Aorta (tissue), 5 donors: ENCODE measurements at regions not wholly inside any gene's neighbourhood (a gene's known extent, or its start where the extent isn't known, plus 50 kb on each side); places are given as distances from the start of the nearest gene placed in this dataset.
"Not testable (repeated sequence)": the region's sequence is repeated elsewhere in the genome, so short reads cannot be mapped to it uniquely, and the experiment has no call there.

Source experiments
- ATAC-seq: fragments of 200-7000 bp; cut with Tn5 transposase; one replicate; pipeline ENCODE4 v1.9.1; 2022; ENCODE audit warnings: moderate library complexity; ENCODE audit not compliant: low FRiP score
- DNase-seq, 2 donors: peaks; one replicate each; pipeline ENCODE4 v3.0.0-alpha.2; 2020
- H3K27ac ChIP-seq, 2 donors: one replicate each; pipeline ENCODE4 v1.5.1; 2013; ENCODE audit warnings: low read length in 2 of 2, mild to moderate bottlenecking in 2 of 2, moderate library complexity in 2 of 2, control low read depth in 1 of 2, inconsistent platforms in 1 of 2, low read depth in 1 of 2
- H3K27me3 ChIP-seq, 2 donors: one replicate each; pipeline ENCODE4 v1.6.1; 2013; ENCODE audit warnings: control low read depth in 1 of 2, low read length in 1 of 2, mild to moderate bottlenecking in 1 of 2, moderate library complexity in 1 of 2; ENCODE audit not compliant: insufficient read depth in 2 of 2, control insufficient read depth in 1 of 2
- H3K36me3 ChIP-seq, 2 donors: one replicate each; pipeline ENCODE4 v1.6.1; 2013; ENCODE audit warnings: control low read depth in 1 of 2, low read length in 1 of 2, mild to moderate bottlenecking in 1 of 2; ENCODE audit not compliant: insufficient read depth in 2 of 2, control insufficient read depth in 1 of 2
- H3K4me1 ChIP-seq, 2 donors: one replicate each; pipeline ENCODE4 v1.6.1; 2013; ENCODE audit warnings: low read length in 2 of 2, control low read depth in 1 of 2, mild to moderate bottlenecking in 1 of 2, moderate library complexity in 1 of 2; ENCODE audit not compliant: insufficient read depth in 2 of 2, control insufficient read depth in 1 of 2
- H3K4me3 ChIP-seq, 2 donors: one replicate each; pipeline ENCODE4 v1.5.1; 2013; ENCODE audit warnings: low read length in 2 of 2, control low read depth in 1 of 2, mild to moderate bottlenecking in 1 of 2
- H3K9me3 ChIP-seq: one replicate; pipeline ENCODE4 v1.6.1; 2013; ENCODE audit warnings: mild to moderate bottlenecking, low read length; ENCODE audit not compliant: control insufficient read depth
- WGBS, 2 donors: extraction: QIAGEN DNeasy Blood & Tissue Kit; methylation state at CpG; one replicate each; pipeline ENCODE4 v1.1.7; 2013; 5-methylcytosine and 5-hydroxymethylcytosine counted together
- intact Hi-C, 2 donors: fragments of 100-400 bp; cut with DNase I; formaldehyde crosslinking; loops; one replicate each; pipeline versions ENCODE4 v1.14.2 to v1.15.0; 2022
- donor health status: healthy with polysubstance abuse.
- donor health status: Bipolar disorder and iron deficiency.
- donor health status: DM: no; HTN: no; CAD: no.
- donor health status: DM: no; HTN: no; CAD: no.
- donor health status: DM: yes; HTN: yes; CAD: no.

DNA sequence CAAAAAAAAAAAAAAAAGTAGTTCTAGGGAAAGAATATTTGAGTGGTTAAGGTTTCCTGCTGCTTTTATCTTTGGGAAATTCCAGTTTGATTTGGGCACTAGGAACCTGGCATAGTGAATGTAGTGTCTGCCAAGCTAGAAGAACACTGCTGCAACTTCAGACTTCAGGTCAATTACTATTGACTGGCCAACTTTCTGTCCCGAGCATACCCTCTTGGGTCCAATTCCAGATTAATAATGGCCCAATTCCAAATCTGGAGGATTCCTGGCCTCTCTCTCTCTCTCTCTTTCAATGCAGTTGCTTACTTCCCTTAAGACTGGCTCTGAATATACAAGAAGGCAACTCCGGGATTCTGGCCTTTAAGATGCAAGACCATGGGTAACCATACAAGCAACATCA lies 74.9 kb downstream of the ANKEF1 start:
- 11 to 16% methylated on average over 2 of the region's 2 CpGs for WGBS, 2 donors
- H3K27me3 ChIP-seq: no peaks in the 10 kb centered on the region
- ATAC-seq: no peak
- peaks cover 0 to 3% of the 10 kb centered on the region in 2 donors for H3K4me1 ChIP-seq
- no peaks in the 10 kb centered on the region for H3K36me3 ChIP-seq
- no peak overlapping the region for H3K27ac ChIP-seq
- no peak for DNase-seq
- intact Hi-C loops: no loop called here
- H3K9me3 ChIP-seq: peaks cover 1% of the 10 kb centered on the region
- no peak overlapping the region for H3K4me3 ChIP-seq

DNA sequence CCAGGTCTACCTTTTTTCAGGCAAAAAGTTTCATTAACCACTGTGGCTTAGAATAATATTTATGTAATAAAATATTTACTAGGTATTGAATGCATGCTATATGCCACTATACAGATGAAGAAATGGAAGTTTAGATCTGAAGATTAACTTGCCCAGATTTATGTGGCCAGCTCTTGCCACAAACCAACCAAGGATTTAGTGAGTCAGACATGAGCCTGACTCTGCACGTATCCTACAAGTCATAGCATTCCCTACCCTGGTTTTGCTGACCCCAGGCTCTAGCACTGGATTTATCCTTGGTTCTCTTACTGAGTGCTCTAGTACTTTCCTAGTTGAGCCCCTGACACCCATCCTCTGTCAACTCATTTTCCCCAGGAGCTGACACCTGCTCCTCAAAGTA lies 75.4 kb downstream of the ANKEF1 start:
- Histone ChIP-seq H3K9me3 (peaks cover 1% of the 10 kb centered on the region), H3K4me1 (peaks cover 0 to 3% of the 10 kb centered on the region in 2 donors), H3K27ac (no peak overlapping the region), H3K36me3 (no peaks in the 10 kb centered on the region), H3K4me3 (no peak overlapping the region), H3K27me3 (no peaks in the 10 kb centered on the region)
- DNase-seq (no peak), ATAC-seq (no peak)
- 86 to 100% methylated on average over 1 of the region's 1 CpG for WGBS, 2 donors
- intact Hi-C loops: no loop called here

DNA sequence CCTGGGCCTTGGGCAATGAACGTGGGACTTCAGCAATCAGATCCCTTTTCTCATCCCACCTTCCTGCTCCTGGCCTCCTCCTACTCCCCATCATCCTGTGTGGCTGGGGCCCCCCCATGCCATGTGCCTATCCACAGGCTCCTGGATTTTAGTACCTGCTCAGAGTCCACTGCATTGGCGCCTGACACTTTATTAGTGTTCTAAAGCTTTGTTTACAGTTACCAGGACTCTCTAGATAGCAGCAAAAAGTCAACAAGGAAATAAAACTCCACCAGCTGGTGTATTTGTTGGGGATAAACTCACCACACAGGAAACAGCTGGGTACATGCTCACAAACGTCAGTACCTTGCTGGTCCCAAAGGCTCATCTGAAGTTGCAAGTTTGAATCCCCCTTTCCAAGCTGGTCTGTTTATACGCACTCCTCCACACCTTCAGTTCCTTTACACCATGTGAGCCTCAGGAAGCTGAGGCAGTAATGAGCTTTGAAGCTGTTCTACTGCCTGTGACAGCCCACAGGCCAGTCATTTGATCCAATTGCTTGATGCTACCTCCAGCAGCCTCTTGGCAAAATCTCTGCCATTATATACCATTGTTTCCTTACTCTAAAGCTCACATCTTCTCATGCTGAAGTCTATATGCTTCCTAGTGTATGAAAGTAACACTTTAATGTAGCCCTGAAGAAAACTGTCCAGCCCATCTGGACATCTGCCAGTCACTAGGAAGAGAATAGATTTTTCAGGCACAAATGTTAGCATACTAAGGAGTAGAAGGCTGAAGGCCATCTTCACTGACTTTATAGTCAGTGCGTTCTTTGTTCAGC lies 76.6 kb downstream of the ANKEF1 start:
- no peaks in the 10 kb centered on the region for H3K36me3 ChIP-seq
- DNase-seq (no peak), ATAC-seq (no peak)
- 86 to 91% methylated on average over 5 of the region's 5 CpGs for WGBS, 2 donors
- H3K27ac ChIP-seq: no peak overlapping the region
- intact Hi-C loops: no loop called here
- H3K4me3 ChIP-seq: no peak overlapping the region
- peaks cover 0 to 3% of the 10 kb centered on the region in 2 donors for H3K4me1 ChIP-seq
- H3K9me3 ChIP-seq: no peaks in the 10 kb centered on the region
- no peaks in the 10 kb centered on the region for H3K27me3 ChIP-seq

DNA sequence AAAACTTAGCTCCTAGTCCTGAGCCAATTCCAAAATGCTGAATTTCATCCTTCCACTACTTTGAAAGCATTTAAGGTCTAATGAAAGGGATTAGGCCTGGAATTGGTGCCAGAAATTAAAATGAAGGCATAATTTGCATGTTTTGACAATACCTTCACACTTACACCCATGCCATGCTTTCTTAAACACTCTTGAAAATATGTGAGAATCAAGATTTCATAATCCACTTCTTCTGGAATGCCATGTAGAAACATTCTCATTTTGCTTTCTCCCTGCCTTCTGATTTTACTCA lies 77.1 kb downstream of the ANKEF1 start:
- H3K4me3 ChIP-seq: no peak overlapping the region
- no peaks in the 10 kb centered on the region for H3K36me3 ChIP-seq
- H3K27ac ChIP-seq: no peak overlapping the region
- H3K4me1 ChIP-seq: peaks cover 0 to 3% of the 10 kb centered on the region in 2 donors
- no peaks in the 10 kb centered on the region for H3K27me3 ChIP-seq
- intact Hi-C loops: no loop called here
- ATAC-seq (no peak), DNase-seq (no peak)
- H3K9me3 ChIP-seq: no peaks in the 10 kb centered on the region

DNA sequence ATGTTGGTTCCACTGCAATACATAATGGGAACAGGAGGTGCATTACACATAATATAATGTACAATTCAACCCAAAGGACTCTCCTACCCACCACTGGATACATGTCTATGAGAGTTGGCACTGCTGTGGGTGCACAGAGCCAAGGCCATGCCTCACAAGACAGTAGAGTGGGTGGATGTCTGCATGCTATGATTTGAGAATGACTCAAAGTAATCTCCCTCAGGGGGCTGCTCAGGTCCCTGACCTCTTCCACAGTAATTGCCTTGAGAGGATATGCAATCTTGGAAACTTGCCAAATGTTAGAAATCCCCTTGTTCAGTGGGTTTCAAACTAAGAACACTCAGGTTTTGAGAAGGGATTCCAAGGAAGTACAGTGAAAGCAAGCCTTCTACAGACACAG lies 79.0 kb downstream of the ANKEF1 start:
- Histone ChIP-seq H3K36me3 (no peaks in the 10 kb centered on the region), H3K4me3 (no peak overlapping the region), H3K4me1 (peaks cover 0 to 3% of the 10 kb centered on the region in 2 donors), H3K27me3 (no peaks in the 10 kb centered on the region), H3K27ac (no peak overlapping the region), H3K9me3 (no peaks in the 10 kb centered on the region)
- DNase-seq: no peak
- intact Hi-C loops: no loop called here
- ATAC-seq: no peak

DNA sequence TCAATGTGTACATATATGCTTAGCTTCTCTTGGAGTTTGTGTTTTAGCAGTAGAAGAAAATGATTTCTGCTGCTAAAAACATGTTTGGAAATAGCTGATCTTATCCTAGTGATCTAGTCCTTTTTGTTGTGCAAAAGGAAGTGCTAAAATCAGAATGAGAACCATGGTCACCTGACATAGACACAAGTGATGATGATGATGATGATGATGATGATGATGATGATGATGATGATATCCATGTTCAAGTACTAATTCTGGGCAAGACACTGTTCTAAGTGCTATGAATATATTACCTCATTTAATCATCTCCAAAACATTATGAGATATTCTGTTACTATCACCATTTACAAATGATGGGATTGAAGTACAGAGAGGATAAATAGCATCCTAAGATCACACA lies 79.8 kb downstream of the ANKEF1 start:
- DNase-seq (no peak), ATAC-seq (no peak)
- H3K27ac ChIP-seq: no peak overlapping the region
- no peaks in the 10 kb centered on the region for H3K27me3 ChIP-seq
- H3K4me1 ChIP-seq: peaks cover 0 to 3% of the 10 kb centered on the region in 2 donors
- H3K36me3 ChIP-seq: no peaks in the 10 kb centered on the region
- intact Hi-C loops: no loop called here
- no peak overlapping the region for H3K4me3 ChIP-seq
- H3K9me3 ChIP-seq: no peaks in the 10 kb centered on the region

DNA sequence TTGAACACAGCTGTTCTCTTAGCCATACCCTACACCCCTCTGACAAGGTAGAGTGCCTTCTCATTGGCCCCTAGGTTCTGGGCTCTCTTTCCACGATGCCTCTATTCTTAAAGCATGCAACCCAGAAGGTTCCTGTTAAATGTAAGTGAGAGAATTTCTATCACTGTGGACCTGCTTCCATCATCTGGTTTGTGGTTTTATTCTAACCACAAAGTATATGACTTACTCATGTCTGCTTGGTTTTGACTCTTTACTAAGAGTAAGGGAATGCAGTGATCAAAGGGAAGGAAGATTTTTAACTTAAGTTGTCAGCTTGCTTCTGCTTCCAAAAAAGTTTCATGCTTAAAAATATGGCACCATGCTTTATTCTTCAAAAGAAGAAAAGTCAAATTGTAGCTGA lies 80.2 kb downstream of the ANKEF1 start:
- intact Hi-C loops: no loop called here
- Histone ChIP-seq H3K9me3 (no peaks in the 10 kb centered on the region), H3K4me3 (no peak overlapping the region), H3K4me1 (peaks cover 0 to 3% of the 10 kb centered on the region in 2 donors), H3K36me3 (no peaks in the 10 kb centered on the region), H3K27me3 (no peaks in the 10 kb centered on the region), H3K27ac (no peak overlapping the region)
- DNase-seq (no peak), ATAC-seq (no peak)
- WGBS, 2 donors: 72 to 81% methylated on average over 1 of the region's 1 CpG

DNA sequence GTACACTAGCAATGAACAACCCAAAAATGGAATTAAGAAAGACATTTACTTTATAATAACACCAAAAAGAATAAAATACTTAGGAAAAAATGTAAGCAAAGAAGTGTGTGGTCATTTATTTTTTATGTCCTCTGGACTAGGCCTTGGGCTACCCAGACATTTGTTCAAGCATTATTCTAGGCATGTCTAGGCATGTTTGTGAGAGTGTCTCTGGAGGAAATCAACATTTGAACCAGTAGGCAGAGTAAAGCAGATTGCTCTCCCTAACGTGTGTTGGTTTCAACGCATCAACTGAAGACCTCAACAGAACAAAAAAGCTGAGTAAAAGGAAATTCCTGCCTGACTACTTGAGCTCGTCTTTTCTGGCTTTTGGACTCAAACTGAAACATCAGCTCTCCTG lies 84.5 kb downstream of the ANKEF1 start:
- Histone ChIP-seq H3K27me3 (no peaks in the 10 kb centered on the region), H3K4me3 (no peak overlapping the region), H3K4me1 (no peaks in the 10 kb centered on the region), H3K9me3 (peaks cover 4% of the 10 kb centered on the region), H3K36me3 (no peaks in the 10 kb centered on the region), H3K27ac (no peak overlapping the region)
- no peak for DNase-seq
- no peak for ATAC-seq
- 76 to 77% methylated on average over 3 of the region's 3 CpGs for WGBS, 2 donors
- intact Hi-C loops: no loop called here

DNA sequence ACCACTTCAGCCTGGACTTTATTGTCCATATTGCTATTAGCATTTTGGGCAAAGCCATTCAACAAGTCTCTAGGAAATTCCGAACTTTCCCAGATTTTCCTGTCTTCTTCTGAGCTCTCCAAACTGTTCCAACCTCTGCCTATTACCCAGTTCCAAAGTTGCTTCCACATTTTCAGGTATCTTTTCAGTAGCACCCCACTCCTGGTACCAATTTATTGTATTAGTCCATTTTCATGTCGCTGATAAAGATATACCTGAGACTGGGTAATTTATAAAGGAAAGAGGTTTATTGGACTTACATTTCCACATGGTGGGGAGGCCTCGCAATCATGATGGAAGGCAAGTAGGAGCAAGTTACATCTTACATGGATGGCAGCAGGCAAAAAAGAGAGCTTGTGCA lies 90.1 kb downstream of the ANKEF1 start:
- H3K4me1 ChIP-seq, H3K27ac ChIP-seq, ATAC-seq, DNase-seq, H3K9me3 ChIP-seq, H3K4me3 ChIP-seq, H3K36me3 ChIP-seq, H3K27me3 ChIP-seq, intact Hi-C loops: not testable (repeated sequence)
- 92 to 95% methylated on average over 3 of the region's 3 CpGs for WGBS, 2 donors
